Caki2 (cell line): ENCODE measurements at regions not wholly inside any gene's neighbourhood (a gene's known extent, or its start where the extent isn't known, plus 50 kb on each side); places are given as distances from the start of the nearest gene placed in this dataset.

ENCODE experiments used
- DNase-seq: peaks from one replicate; pipeline ENCODE4 v3.0.0-alpha.2; 2015; ENCODE audit warnings: low read depth
- in situ Hi-C: cut with HindIII; loops from 2 replicates; pipeline ENCODE4 v1.10.0; 2016; ENCODE audit warnings: low sequenced_read_pairs, low pct_unique_long_range_greater_than_20kb, mixed read lengths

DNA sequence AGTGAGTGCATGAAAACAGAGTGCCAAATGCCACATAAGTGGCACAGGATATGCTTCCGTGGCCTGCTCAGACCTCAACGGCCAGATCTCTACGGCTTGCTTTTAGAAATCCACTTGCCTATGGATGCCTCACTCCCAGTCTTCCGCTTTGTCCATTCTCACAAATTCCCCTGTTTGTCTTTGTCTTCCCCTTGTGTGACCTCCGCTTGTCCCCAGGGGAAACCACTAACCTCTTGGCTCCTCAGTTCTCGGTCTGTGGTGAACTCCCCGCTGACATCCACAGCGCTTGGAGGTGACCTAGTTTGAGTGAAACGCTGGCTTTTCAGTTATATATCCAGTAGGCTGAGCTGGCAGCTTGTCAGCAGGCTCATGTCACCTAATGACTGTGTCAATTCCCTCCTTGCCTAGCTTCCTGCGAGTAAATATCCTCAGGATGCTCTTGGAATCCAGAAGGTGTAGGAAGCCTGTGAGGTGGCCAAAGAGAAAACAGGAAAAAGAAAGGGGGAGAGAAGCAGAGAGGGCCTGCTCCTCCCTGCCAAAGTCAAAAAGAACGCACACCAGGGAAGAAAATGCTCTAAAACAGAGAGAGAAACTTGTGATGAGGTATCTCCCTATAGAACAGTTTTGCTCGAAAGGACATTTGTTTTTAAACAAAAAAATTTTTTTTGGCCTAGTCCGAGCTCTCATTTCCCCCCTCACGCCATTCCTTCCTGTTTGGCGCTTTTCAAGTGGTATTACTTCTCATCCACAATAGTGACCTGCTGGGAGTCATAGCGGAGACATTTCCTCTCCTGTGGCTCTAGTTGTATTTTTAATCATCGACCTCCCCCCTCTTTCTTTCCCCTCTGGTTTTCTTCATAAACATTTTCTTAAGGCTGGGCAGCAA, 101.6 kb upstream of the SPRY4 start:
- in situ Hi-C loops = no loop called here
- DNase-seq = no peak

DNA sequence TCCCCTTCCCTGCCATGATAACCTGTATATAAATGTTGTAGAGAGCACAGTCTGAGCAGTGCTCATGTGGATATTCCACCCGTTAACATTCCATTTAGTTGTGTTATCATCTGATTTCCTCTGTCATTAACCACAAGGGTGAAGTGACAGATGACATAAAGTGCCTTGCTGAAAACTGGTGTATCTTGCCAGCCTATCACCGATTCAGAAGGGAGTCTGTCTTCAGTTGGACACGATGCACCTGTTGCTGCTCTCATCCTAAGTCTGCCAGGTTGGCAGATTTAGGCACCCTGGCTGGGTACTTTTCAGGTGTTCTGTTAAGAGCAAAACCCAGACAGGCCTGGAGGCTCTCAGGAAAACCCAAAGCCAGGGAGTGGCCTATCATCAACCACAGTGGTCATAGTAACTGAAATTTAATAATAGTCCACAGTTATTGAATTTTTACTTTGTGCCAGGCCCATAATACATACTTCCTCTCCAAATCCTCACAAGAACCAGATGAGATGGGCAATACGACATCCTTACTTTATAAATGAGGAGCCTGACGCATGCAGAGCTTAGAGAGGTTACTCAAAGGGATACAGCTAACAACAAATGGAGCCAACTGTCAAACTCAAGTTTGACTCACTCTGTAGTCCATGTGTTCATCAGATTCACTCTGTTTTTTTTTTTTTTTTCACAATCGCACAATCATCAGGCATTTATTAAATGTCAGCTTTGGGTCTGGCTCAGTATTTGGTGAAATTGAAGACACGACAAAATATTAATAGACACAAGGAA, 100.7 kb upstream of the SPRY4 start:
- in situ Hi-C loops = no loop called here
- DNase-seq = no peak

DNA sequence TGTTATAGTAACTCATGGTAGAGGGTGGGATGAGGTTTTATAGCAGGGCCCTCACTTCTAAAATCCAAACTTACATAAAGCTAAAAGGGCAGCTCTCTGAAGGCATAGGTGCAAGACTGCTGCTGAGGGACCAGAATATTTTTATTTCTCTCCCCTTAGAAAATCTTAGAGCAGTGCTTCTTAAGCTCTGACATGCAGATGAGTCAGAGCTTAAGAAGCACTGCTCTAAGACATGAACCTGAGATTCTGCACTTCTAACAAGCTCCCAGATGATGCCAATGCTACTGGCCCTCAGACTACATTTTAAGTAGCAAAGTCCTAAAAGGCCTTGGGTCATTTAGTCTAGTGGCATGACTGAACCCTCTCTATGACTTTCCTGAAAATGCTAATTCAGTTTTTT, 97.6 kb upstream of the SPRY4 start:
- DNase-seq = peak; percentile 20
- in situ Hi-C loops = no loop called here

DNA sequence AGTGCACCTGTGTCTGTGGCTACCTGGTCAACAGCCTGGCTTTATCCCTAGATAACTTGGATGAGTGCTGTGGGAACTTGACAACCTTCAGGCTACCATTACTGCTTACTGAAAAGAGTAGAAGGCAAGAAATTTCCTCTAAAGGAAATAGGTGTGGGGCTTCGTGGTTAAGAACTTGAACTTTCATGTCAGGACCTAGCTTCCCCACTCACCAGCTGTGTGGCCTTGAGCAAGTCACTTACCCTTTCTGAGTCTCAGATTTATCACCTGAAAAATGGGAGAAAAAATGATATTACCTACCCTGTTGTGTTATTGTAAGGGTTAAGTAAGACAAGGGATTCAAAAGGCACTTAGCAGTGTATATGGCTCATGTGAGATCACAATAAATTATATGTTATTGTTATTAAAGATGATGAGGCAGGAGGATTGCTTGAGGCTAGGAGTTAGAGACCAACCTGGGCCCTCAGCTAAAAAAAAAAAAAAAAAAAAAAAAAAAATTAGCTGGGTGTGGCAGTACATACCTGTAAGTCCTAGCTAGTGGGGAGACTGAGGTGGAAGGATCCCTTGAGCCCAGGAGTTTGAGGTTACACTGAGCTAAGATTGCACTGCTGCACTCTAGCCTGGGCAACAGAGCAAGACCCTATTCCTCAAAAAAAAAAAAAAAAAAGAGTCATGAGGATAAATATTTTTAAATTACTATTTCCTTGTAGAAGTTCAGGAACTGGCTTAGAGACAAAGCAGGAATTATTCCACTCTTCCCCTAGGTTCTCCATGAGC, 97.0 kb upstream of the SPRY4 start:
- in situ Hi-C loops = no loop called here

DNA sequence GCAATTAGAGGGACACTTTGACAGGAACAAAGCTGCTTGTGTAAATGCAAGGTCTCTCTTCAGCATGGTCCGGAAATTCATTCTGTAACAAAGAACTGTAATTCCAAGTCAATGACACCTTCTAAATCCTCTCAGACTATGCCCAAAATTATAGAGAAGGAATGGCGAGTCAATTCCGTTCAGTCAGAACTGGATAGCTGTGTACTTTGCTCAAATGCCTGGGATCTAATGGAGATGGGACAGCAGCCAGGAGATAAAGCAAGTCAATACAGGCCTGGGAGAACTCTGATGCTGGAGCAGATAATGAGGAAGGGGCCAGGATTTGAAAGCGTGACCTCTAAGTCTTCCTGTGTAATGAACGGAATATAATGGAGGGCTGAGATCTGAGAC, 96.4 kb upstream of the SPRY4 start:
- no peak for DNase-seq
- in situ Hi-C loops = no loop called here

More for the DNA sequence above, 97.0 kb upstream of the SPRY4 start:
- DNase-seq = no peak

DNA sequence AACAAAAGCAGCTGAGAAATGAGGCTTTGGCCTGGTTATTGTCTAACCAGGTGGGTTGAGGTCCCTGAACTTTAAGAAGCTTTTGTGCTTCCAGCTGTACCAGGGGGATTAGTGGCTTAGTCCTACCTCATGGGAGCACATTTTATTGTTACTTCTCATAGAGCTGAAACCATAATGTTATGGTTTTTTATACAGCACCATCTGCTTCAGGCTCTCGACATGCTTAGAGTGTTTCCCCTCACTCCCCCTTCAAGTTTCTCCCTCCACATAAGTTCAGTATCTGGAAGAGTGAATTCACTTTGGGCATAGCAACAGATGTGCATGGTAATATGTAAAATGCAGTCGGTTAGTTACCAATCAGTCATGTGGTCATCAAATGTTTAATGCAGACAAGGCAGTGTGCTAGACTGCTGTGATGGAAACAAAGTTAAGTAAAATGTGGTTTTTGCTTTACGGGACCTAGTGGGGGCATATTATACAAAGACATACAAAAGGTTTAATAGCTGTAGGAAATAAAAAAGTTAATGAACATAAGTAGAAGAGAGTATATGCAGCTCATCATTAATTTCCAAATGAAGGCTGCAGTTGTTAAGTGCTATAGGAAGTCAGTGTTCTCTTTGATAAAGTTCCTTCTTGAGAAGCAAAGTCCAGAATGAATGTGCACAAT, 95.9 kb upstream of the SPRY4 start:
- in situ Hi-C loops = no loop called here
- no peak for DNase-seq

DNA sequence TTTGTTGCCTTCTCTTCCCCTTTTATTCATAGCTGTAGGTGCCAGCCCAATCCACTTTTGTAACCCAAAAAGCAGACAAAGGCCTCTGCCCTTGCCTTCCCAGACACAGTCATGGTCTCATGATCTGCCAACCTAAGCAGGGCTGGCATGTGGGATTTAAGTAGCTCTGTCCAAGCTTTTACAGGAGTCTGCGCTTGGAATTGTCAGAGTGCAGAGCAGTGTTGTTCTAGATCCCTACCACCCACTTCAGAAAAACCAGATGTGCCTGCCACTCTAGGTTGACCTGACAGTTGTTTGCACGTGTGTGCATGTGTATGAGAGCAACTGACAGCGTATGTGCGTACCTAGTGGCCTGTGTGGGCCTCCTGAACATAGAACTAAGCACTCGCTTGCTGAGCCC, 87.8 kb upstream of the SPRY4 start:
- in situ Hi-C loops = no loop called here
- no peak for DNase-seq

DNA sequence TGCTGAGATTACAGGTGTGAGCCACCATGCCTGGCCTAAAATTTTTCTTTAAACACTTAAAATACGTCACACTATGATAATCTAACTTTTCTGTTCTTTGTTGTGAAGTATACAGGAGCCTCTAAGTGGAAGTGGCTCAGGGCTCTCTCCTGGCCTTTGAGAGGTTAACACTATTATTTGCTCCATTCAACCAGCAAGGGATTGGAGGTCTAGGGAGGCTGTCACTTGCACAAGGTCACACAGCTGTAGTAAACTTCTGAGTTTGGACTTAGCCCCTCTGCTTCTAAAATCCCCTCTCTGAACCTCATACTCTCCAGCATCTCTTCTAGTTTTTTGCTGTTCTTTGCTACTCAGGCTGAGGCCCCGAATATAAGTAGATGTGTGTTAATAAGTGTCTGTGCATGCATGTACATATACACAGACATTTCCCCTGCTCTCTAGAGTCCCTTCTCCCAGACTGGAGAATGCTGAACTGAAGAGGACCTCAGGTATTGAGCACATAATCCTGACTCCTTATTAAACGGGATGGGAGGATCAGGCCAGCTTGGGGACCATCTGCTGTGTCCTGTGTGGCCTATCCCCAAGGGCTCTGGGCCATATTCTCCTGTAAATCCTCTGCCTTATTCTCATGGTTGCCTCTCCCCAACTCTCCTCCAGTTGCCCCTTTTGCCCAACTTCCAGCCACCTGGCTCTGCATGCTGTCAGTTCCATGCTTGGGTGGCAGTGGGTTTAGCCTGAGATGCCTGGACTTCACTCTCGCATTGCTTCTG, 87.0 kb upstream of the SPRY4 start:
- in situ Hi-C loops = no loop called here
- no peak for DNase-seq

DNA sequence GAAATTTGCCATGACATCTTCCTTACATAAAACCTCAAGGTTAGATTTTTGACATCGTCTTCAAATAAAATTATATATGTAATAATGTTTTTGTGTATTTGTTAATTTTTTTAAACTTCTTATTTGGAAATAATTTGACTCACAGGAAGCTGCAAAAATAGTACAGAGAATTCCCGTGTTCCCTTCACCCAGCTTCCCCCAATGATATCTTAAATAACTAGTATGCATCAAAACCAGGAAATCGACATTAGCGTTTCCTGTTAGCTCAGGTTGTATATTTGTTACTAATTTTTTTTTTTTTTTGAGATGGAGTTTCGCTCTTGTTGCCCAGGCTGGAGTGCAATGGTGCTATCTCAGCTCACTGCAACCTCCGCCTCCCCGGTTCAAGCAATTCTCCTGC, 86.3 kb upstream of the SPRY4 start:
- in situ Hi-C loops = no loop called here
- DNase-seq = no peak

DNA sequence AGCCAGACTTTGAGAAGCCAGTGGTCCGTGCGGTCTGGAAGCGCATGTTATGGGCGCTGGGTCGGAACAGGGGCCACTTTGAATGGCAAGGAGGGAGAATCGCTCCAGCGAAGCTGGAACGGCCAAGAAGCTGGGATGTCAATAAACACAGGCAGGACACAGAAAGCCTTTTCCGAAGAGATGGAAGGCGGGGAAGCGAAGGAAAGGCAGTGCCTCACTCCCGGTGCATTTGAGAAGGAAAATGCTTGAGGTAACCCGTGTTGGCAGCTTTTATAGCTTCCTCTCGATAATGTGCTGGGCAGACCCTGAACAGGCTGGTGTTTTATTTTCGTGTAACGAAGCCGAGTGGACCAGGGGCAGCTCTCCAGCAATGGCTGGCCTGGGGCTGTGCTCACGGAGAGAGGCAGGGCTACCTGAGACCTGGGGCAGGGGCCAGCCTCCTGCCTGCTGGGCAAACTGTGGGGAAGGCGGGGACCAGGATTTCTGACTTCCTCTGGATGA, 84.2 kb upstream of the SPRY4 start:
- in situ Hi-C loops = no loop called here
- peak; percentile 18 for DNase-seq

DNA sequence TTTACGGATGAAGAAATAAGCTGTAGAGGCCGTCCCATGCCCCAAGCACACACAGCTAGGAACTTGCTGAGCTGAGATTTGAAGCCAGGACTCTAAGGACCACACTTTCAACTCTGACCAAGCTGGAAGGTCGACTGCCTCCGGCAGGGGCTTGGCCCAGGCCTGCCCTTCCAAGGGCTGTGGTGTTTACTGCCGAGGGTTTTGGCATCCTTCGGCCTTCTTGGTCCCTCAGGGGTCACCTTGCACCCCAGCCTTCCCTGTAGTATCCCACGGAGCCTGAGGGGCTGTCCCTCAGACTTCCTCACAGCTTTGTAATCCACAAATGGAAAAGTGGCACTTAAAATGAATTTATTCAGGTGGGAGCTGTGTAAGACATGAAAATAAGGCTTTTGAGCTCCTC, 83.7 kb upstream of the SPRY4 start:
- in situ Hi-C loops = no loop called here
- DNase-seq = no peak

DNA sequence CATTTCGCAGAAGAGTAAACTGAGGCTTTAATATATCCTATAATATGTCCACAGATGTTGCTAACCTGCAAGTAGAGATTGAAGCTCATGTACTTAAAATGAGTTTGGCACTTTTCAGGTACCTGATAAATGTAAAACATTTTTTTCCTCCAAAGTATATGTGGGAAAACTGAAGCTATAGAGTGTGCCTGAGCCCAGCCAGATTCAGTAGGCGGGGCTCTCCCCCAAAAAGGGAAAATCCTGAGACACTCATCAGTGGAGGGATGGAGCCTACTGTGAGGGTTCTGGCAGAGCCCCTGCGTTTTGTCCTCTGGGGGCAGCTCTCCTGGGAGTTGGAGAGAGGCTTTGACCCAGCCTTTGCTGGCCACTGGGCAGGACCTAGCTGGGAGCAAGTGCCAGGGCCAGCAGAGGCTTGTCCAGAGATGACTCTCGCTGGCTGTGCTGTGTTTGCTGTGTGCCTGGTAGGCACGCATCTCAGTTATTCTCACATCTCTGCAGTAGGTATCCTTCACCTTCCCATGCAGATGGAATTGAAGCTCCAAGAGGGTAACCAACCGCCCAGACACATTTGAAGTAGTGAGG, 81.1 kb upstream of the SPRY4 start:
- in situ Hi-C loops = no loop called here
- DNase-seq = no peak

DNA sequence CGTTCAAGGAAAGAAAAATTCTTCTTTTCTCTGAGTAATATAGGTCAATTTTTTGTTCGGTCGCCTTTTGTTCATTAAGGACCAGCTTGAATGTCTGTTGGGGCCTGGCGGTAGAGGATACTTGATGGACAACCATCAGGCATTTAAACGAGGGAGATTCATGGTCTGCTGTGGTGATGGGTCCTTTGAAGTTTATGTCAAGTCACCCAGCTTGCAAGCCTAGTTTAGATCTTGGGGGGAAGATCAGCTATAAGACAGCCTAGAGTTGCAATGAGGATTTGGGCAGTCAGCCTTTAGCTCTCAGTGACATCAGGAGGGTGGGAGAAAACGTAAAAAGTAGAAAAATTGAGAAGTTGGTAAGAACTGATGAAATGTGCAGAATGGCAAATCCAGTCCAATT, 80.2 kb upstream of the SPRY4 start:
- in situ Hi-C loops = no loop called here
- no peak for DNase-seq

DNA sequence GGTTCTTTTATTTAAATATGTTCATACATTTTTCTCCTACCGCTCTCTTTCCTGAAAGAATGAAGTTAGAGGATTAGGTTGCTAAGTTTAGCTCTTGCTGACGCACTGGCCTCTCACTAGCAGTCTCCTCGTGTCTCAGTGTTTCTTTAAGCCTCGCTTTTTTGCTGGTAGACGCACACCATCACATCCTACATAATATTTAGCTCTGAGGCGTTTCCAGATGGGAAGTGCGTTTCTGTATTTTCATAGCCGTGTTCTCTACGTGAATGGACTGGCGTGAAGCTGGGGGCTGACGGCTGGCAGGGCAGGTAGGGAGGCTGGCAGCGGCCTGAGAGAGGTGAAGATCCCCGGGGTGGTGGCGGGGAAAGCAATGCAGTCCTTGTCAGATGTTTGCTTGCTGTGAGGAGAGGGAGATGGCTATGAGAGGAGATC, 79.2 kb upstream of the SPRY4 start:
- no peak for DNase-seq
- in situ Hi-C loops = no loop called here

DNA sequence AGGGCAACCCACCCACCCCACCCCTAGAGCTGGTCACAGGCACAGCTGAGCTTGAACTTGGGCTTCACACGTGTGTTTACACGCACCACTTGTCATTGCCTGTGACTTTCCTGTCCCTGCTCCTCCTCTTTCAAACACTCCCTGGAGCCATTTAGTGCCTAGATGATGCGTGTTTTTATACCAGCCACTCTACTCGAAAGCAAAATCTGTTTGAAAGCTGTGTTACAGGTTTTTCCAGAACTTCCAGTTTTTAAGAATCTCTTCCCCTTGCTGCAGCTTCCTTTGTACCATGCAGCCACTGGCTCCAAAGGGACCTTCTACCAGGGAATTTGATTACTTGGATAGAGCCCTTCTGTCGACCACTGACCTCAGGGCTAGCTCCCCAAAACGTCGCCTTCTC, 78.8 kb upstream of the SPRY4 start:
- in situ Hi-C loops = no loop called here
- no peak for DNase-seq

DNA sequence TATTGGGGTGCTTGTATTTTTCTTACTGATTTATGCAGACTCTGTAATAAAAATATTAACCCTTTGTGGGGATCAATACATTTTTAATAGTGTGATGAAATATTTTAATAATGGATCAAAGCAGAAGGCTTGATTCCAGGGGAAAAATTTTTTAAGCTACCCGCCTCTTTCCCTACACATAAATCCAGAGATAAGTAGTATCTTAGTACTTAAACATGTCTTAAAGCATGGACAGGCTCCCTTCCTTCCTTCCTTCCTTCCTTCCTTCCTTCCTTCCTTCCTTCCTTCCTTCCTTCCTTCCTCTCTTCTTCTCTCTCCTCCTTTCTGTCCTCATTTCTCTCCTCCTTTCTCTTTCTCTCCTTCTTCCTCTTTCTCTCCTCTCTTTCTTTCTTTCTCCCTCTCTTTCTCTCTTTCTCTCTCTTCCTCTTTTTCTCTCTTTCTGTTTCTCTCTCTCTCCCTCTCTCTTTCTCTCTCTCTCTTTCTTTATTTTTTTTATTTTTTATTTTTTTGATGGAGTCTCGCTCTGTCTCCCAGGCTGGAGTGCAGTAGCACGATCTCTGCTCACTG, 78.0 kb upstream of the SPRY4 start:
- no peak for DNase-seq
- in situ Hi-C loops = no loop called here

DNA sequence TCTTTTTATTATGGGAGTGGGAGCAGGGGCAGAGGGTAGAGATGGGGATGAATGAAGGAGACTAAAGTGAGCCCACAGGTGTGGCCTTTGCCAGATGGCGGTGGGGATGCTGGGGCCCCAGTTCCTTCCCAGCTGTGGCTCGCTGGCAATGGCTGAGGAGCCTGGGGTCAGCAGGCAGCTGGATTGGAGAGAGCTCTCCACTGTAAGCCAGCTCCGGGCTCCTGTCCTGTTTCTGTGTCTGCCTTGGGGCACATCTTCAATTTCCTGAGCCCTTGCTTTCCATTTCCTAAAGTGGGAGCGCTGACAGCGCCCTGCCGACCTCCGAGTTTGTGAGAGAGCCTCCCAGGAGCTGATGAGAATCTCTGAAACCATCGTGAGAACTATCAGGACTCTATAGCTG, 75.6 kb upstream of the SPRY4 start:
- in situ Hi-C loops = no loop called here
- no peak for DNase-seq
